ENCODE measurements at regions not wholly inside any gene's neighbourhood (a gene's known extent, or its start where the extent isn't known, plus 50 kb on each side); places are given as distances from the start of the nearest gene placed in this dataset.

DNA sequence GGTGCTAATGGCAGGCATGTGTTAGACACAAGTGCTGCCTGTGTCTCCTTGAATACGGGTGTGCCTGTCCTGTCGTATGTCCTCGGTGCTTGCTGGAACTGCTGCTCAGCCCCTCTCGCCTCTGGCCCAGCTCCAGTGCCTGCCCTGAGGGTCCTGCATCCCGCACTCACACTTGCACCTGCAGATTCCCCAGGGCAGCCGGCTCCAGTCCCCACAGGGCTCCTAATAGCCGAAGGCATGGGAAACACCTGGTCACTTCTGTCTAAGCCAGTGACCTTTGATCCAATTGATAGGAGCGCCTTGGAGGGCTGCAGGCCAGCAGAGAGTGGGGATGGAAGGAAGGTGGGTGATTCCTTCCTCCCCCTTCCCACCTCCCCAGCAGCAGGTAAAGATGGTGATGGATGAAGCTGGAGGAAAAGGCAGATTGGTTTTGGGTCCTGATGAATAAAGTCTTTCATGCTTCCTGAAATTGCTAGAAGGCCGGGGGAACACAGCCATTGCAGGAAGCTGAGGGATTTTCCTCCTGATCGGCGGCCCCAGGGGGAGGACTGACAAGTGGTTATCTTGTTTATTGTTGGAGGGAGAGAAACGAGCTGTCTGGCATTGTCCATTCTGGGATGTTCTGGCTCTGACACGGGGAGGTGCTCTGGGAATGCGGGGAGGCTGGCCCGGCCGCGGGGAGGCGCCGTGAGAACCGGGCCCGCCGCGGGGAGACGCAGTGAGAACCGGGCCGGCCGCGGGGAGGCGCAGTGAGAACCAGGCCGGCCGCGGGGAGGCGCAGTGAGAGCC lies 110.9 kb upstream of the B3GAT1 start:
- no peaks in the 10 kb centered on the region for H3K27me3 ChIP-seq
- H3K4me3 ChIP-seq: no peak overlapping the region
- H3K36me3 ChIP-seq (replicated peaks in 1 of 2): no peaks in the 10 kb centered on the region
- H3K27ac ChIP-seq: no peak overlapping the region
- no peaks in the 10 kb centered on the region for H3K4me1 ChIP-seq (replicated peaks in 1 of 2)
- H3K9me3 ChIP-seq (replicated peaks in 1 of 3): no peaks in the 10 kb centered on the region
- intact Hi-C loops (cut with DNase I): no loop called here
- no peak for TF ChIP-seq POLR2A (IDR thresholded peaks at IDR 0.05)
- TF ChIP-seq, protein P1, sequence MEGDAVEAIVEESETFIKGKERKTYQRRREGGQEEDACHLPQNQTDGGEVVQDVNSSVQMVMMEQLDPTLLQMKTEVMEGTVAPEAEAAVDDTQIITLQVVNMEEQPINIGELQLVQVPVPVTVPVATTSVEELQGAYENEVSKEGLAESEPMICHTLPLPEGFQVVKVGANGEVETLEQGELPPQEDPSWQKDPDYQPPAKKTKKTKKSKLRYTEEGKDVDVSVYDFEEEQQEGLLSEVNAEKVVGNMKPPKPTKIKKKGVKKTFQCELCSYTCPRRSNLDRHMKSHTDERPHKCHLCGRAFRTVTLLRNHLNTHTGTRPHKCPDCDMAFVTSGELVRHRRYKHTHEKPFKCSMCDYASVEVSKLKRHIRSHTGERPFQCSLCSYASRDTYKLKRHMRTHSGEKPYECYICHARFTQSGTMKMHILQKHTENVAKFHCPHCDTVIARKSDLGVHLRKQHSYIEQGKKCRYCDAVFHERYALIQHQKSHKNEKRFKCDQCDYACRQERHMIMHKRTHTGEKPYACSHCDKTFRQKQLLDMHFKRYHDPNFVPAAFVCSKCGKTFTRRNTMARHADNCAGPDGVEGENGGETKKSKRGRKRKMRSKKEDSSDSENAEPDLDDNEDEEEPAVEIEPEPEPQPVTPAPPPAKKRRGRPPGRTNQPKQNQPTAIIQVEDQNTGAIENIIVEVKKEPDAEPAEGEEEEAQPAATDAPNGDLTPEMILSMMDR (IDR thresholded peaks at IDR 0.05): no peak
- no peak for DNase-seq
- 62 to 69% (median 67%) methylated on average over 13 to 27 of the region's 33 CpGs for WGBS, 4 donors

DNA sequence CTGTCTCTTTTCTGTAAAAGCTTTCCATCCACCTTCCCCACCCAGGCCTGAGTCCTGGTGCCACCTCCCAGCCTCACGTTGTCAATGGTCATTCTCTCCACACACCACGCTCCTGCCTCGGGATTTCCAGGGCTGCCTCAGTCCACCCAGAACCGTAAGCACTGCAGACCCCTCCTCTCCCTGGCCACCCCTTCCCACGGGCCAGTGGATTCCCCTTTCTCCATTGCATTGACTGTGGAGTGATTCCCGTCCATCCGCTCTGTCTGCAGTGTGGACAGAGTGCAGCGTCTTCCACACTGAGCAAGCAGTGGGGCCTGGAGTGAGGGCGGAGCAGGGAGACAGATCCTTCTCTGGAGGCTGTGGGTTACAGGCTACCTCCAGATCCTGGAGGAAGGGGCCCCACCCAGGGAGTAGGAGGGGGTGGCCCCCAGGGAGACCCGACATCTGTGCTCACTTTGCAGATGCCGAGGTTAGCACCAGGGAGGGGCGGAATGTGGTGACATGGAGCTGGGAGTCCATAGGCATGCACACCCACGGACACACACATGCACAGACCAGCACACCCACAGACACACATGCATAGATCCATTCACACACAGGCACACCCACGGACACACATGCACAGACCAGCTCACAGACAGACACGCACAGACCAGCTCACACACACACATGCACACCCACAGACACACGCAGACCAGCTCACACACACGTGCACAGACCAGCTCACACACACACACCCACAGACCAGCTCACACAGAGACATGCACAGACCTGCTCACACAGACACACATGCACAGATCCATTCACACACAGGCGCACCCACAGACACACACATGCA lies 109.6 kb upstream of the B3GAT1 start:
- Histone ChIP-seq H3K27ac (no peak overlapping the region), H3K4me1 (replicated peaks in 1 of 2) (no peaks in the 10 kb centered on the region), H3K4me3 (no peak overlapping the region), H3K27me3 (no peaks in the 10 kb centered on the region), H3K36me3 (replicated peaks in 1 of 2) (no peaks in the 10 kb centered on the region), H3K9me3 (replicated peaks in 1 of 3) (no peaks in the 10 kb centered on the region)
- intact Hi-C loops (cut with DNase I): no loop called here
- TF ChIP-seq POLR2A (IDR thresholded peaks at IDR 0.05): no peak
- TF ChIP-seq, protein P1 (IDR thresholded peaks at IDR 0.05): no peak
- no peak for DNase-seq
- WGBS, 4 donors: 63 to 73% (median 69%) methylated on average over 13 to 18 of the region's 18 CpGs

DNA sequence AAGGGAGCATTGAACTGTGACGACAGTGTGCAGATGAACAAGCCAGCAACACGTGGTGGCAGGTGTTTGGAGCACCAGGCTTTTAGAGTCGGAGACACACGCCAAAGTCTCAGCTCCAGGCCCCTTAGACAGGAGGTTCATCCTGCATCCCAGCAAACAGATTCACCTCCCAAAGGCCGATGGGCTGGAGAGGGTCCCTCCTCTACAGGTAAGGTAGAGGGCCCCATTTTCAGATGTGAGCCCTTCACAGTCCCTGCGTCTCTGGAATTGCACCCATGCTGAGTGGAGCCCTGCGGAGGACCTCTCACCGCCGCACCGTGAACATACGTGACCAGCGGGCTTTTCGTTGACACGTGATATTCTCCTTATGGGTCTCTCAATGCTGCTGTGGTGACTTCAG lies 109.0 kb upstream of the B3GAT1 start:
- intact Hi-C loops (cut with DNase I): no loop called here
- H3K4me1 ChIP-seq (replicated peaks in 1 of 2): no peaks in the 10 kb centered on the region
- 85 to 92% (median 88%) methylated on average over 14 of the region's 14 CpGs for WGBS, 4 donors
- TF ChIP-seq POLR2A (IDR thresholded peaks at IDR 0.05): no peak
- TF ChIP-seq, protein P1 (IDR thresholded peaks at IDR 0.05): no peak
- no peak overlapping the region for H3K27ac ChIP-seq
- no peaks in the 10 kb centered on the region for H3K27me3 ChIP-seq
- H3K36me3 ChIP-seq (replicated peaks in 1 of 2): no peaks in the 10 kb centered on the region
- no peak for DNase-seq
- H3K9me3 ChIP-seq (replicated peaks in 1 of 3): no peaks in the 10 kb centered on the region
- H3K4me3 ChIP-seq: no peak overlapping the region

DNA sequence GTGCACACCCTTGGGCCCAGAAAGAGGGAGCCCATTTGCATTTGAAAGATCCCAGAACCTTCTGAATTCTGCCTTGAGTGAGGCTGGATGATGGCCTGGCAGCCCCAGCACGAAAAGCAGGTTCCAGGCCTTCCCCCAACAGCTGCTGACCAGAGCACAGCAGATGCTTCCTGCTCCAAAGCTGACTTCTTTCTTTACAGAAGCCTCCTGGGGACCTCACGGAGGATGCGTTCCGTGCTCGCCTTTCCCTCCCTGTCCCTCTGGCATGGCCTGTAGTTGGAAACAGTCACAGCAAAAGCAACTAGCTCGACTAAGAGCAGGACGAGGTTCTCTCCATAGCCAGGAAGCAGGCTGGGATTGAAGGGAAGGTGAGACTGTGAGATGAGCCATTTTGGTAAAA lies 107.7 kb upstream of the B3GAT1 start:
- WGBS, 4 donors: 37 to 62% (median 49%) methylated on average over 7 of the region's 7 CpGs
- Histone ChIP-seq H3K27ac (no peak overlapping the region), H3K4me3 (no peak overlapping the region), H3K9me3 (replicated peaks in 1 of 3) (no peaks in the 10 kb centered on the region), H3K27me3 (no peaks in the 10 kb centered on the region), H3K36me3 (replicated peaks in 1 of 2) (no peaks in the 10 kb centered on the region), H3K4me1 (replicated peaks in 1 of 2) (no peaks in the 10 kb centered on the region)
- TF ChIP-seq, protein P1 (IDR thresholded peaks at IDR 0.05): no peak
- no peak for TF ChIP-seq POLR2A (IDR thresholded peaks at IDR 0.05)
- no peak for DNase-seq
- intact Hi-C loops (cut with DNase I): no loop called here

All from adrenal gland (tissue), 9 donors.